ENCODE measurements at regions not wholly inside any gene's neighbourhood (a gene's known extent, or its start where the extent isn't known, plus 50 kb on each side); places are given as distances from the start of the nearest gene placed in this dataset.

- Histone ChIP-seq H3K27ac (no peak overlapping the region), H3K4me2 (no peak overlapping the region), H3K4me1 (no peaks in the 10 kb centered on the region), H3K4me3 (no peak overlapping the region), H3K9me3 (no peaks in the 10 kb centered on the region)
- no peak for DNase-seq (ENCODE audit: low read depth in 1 of 2, low spot score in 1 of 2)
- FAIRE-seq, result no peak
- CTCF ChIA-PET, result interaction anchor here (0.7 kb wide), 1 partner anchor 15 kb away, joined by 3 read pairs; no protein-coding TSS in a partner anchor
- WGBS (ENCODE audit: missing lambda C conversion rate), result 21% methylated on average over 12 of the region's 12 CpGs
- ATAC-seq, result no peak
- POLR2A ChIA-PET, result no interaction called here
- TF ChIP-seq JUNB (IDR thresholded peaks at IDR 0.05) (no peak), HDAC2 (IDR thresholded peaks at IDR 0.05) (no peak), EHF (CRISPR knock-in tag; IDR thresholded peaks at IDR 0.05) (no peak), RAD21 (conservative IDR thresholded peaks at IDR 0.05 in 1 of 2, IDR thresholded peaks at IDR 0.05 in 1 of 2) (no peak), MAZ (IDR thresholded peaks at IDR 0.05; ENCODE audit: borderline replicate concordance, low read depth, low read length) (no peak), FOSL2 (IDR thresholded peaks at IDR 0.05) (no peak), FOSL2 (CRISPR knock-in tag; IDR thresholded peaks at IDR 0.05) (no peak), HOXB5 (CRISPR knock-in tag; IDR thresholded peaks at IDR 0.05) (no peak), TP53 (CRISPR knock-in tag; IDR thresholded peaks at IDR 0.05) (no peak), CBX8 (IDR thresholded peaks at IDR 0.05) (no peak), CEBPB (IDR thresholded peaks at IDR 0.05) (no peak), ELK1 (IDR thresholded peaks at IDR 0.05; ENCODE audit: low read depth, low read length) (no peak)
- TF ChIP-seq, protein P1, sequence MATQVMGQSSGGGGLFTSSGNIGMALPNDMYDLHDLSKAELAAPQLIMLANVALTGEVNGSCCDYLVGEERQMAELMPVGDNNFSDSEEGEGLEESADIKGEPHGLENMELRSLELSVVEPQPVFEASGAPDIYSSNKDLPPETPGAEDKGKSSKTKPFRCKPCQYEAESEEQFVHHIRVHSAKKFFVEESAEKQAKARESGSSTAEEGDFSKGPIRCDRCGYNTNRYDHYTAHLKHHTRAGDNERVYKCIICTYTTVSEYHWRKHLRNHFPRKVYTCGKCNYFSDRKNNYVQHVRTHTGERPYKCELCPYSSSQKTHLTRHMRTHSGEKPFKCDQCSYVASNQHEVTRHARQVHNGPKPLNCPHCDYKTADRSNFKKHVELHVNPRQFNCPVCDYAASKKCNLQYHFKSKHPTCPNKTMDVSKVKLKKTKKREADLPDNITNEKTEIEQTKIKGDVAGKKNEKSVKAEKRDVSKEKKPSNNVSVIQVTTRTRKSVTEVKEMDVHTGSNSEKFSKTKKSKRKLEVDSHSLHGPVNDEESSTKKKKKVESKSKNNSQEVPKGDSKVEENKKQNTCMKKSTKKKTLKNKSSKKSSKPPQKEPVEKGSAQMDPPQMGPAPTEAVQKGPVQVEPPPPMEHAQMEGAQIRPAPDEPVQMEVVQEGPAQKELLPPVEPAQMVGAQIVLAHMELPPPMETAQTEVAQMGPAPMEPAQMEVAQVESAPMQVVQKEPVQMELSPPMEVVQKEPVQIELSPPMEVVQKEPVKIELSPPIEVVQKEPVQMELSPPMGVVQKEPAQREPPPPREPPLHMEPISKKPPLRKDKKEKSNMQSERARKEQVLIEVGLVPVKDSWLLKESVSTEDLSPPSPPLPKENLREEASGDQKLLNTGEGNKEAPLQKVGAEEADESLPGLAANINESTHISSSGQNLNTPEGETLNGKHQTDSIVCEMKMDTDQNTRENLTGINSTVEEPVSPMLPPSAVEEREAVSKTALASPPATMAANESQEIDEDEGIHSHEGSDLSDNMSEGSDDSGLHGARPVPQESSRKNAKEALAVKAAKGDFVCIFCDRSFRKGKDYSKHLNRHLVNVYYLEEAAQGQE (IDR thresholded peaks at IDR 0.05), result no peak
- TF ChIP-seq, protein P2, sequence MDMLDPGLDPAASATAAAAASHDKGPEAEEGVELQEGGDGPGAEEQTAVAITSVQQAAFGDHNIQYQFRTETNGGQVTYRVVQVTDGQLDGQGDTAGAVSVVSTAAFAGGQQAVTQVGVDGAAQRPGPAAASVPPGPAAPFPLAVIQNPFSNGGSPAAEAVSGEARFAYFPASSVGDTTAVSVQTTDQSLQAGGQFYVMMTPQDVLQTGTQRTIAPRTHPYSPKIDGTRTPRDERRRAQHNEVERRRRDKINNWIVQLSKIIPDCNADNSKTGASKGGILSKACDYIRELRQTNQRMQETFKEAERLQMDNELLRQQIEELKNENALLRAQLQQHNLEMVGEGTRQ (IDR thresholded peaks at IDR 0.05), result no peak
These were observed 266.9 kb downstream of the PTPRU start for GRCh38 chr1:29502911-29503840.

- no peak overlapping the region for H3K4me2 ChIP-seq
- ATAC-seq (no peak), FAIRE-seq (no peak), DNase-seq (ENCODE audit: low read depth in 1 of 2, low spot score in 1 of 2) (no peak)
- no peak overlapping the region for H3K4me3 ChIP-seq
- 46% methylated on average over 2 of the region's 3 CpGs for WGBS (ENCODE audit: missing lambda C conversion rate)
- H3K9me3 ChIP-seq, result no peaks in the 10 kb centered on the region
- TF ChIP-seq SMC3 (IDR thresholded peaks at IDR 0.05) (no peak), ESRRA (IDR thresholded peaks at IDR 0.05; ENCODE audit: borderline replicate concordance, low read length) (no peak), CEBPB (IDR thresholded peaks at IDR 0.05) (no peak), EHF (CRISPR knock-in tag; IDR thresholded peaks at IDR 0.05) (no peak), KDM1A (IDR thresholded peaks at IDR 0.05; ENCODE audit: low read depth) (no peak)
- no peak overlapping the region for H3K27ac ChIP-seq
- POLR2A ChIA-PET, result no interaction called here
- CTCF ChIA-PET, result no interaction called here
- H3K4me1 ChIP-seq, result no peaks in the 10 kb centered on the region
These were observed 266.0 kb downstream of the PTPRU start for GRCh38 chr1:29502225-29502910.
